ENCODE measurements at regions not wholly inside any gene's neighbourhood (a gene's known extent, or its start where the extent isn't known, plus 50 kb on each side); places are given as distances from the start of the nearest gene placed in this dataset.

GRCh38 chr14:71381814-71382213 lies 474.6 kb downstream of the PCNX1 start:
- TF ChIP-seq CTCF (conservative IDR thresholded peaks at IDR 0.05) = no peak
- no peak overlapping the region for H4K5ac ChIP-seq (ENCODE audit: insufficient read length, low read depth, low read length)
- H4K20me1 ChIP-seq (ENCODE audit: control insufficient read depth, insufficient read depth, insufficient read length) = no peaks in the 10 kb centered on the region
- H3K27ac ChIP-seq (ENCODE audit: insufficient read length, low read depth, low read length) = no peak overlapping the region
- H3K9ac ChIP-seq (ENCODE audit: extremely low read depth, insufficient read length, low read length) = no peak overlapping the region
- H3K4me2 ChIP-seq (ENCODE audit: insufficient read depth, insufficient read length, low read length) = no peak overlapping the region
- no peak for DNase-seq
- H2BK15ac ChIP-seq (ENCODE audit: low read depth, low read length) = no peak overlapping the region
- no peak overlapping the region for H3T11ph ChIP-seq (ENCODE audit: low read length)
- no peak overlapping the region for H2AFZ ChIP-seq (ENCODE audit: low read length)
- Mint-ChIP-seq H3K4me1 (peaks cover 30% of the 10 kb centered on the region in 2 experiments), H3K9me3 (peaks cover 13 to 19% of the 10 kb centered on the region in 2 experiments), H3K27me3 (ENCODE audit: low read depth) (no peaks in the 10 kb centered on the region), H3K27ac (no peak overlapping the region; a peak in 1 of 7 replicates), H3K4me3 (no peak overlapping the region), H3K36me3 (ENCODE audit: insufficient read depth in 1 of 3, low read depth in 3 of 3) (peaks cover 16 to 21% (median 18%) of the 10 kb centered on the region in 3 experiments)
- no peak overlapping the region for H3K23ac ChIP-seq (ENCODE audit: insufficient read length, low read depth, low read length)
- no peaks in the 10 kb centered on the region for H3K27me3 ChIP-seq (ENCODE audit: insufficient read depth, low read length)
- H3K4ac ChIP-seq (ENCODE audit: low read depth, low read length) = no peak overlapping the region
- no peak overlapping the region for H2BK20ac ChIP-seq (ENCODE audit: low read depth, low read length, poor library complexity, severe bottlenecking)
- H3K23me2 ChIP-seq (ENCODE audit: insufficient read length, low read depth, low read length, poor library complexity, severe bottlenecking) = no peaks in the 10 kb centered on the region
- H2BK5ac ChIP-seq (ENCODE audit: insufficient read length, low read length) = no peak overlapping the region
- no peak overlapping the region for H4K91ac ChIP-seq (ENCODE audit: insufficient read length, low read depth, low read length)
- no peak overlapping the region for H3K56ac ChIP-seq (ENCODE audit: insufficient read length, low read depth, low read length)
- H2BK120ac ChIP-seq (ENCODE audit: low read depth, low read length, poor library complexity, severe bottlenecking) = no peak overlapping the region
- H4K8ac ChIP-seq (replicated peaks; ENCODE audit: insufficient read length, low read depth, low read length) = no peak overlapping the region
- H3K79me1 ChIP-seq (ENCODE audit: insufficient read depth, low read depth, low read length, poor library complexity, severe bottlenecking) = peaks cover 7% of the 10 kb centered on the region
- no peak overlapping the region for H2AK5ac ChIP-seq (ENCODE audit: insufficient read length, low read length)
- no peak overlapping the region for H3K18ac ChIP-seq (ENCODE audit: insufficient read length, low read depth, low read length)
- no peaks in the 10 kb centered on the region for H3K9me3 ChIP-seq (ENCODE audit: control insufficient read depth, low read depth, low read length)
- no peaks in the 10 kb centered on the region for H3K4me1 ChIP-seq (ENCODE audit: insufficient read depth, low read length)
- H3K79me2 ChIP-seq (ENCODE audit: insufficient read depth, low read length) = peaks cover 3% of the 10 kb centered on the region; the same call in 1 of the 2 replicates
- H3K14ac ChIP-seq (ENCODE audit: insufficient read depth, low read length) = no peak overlapping the region
- no peak overlapping the region for H2BK12ac ChIP-seq (ENCODE audit: insufficient read length, low read depth, low read length)
